SU-DHL-6 (cell line): ENCODE measurements at regions not wholly inside any gene's neighbourhood (a gene's known extent, or its start where the extent isn't known, plus 50 kb on each side); places are given as distances from the start of the nearest gene placed in this dataset.

Experiments used
- EZH2phosphoT487 ChIP-seq: fragments of 200-600 bp; sonication (generic), shearing (Covaris generic); conservative IDR thresholded peaks from 2 replicates; pipeline ENCODE4 v1.6.1; 2018; ENCODE audit warnings: mild to moderate bottlenecking, antibody characterized with exemption, low read length, moderate library complexity, mixed read lengths
- TF ChIP-seq, protein P1 (sequence below): fragments of 200-600 bp; sonication (generic); IDR thresholded peaks from one replicate; pipeline ENCODE4 v1.5.1; 2017; ENCODE audit warnings: antibody characterized with exemption, mild to moderate bottlenecking, low read length, moderate library complexity; ENCODE audit not compliant: insufficient read depth, poor library complexity, severe bottlenecking

DNA sequence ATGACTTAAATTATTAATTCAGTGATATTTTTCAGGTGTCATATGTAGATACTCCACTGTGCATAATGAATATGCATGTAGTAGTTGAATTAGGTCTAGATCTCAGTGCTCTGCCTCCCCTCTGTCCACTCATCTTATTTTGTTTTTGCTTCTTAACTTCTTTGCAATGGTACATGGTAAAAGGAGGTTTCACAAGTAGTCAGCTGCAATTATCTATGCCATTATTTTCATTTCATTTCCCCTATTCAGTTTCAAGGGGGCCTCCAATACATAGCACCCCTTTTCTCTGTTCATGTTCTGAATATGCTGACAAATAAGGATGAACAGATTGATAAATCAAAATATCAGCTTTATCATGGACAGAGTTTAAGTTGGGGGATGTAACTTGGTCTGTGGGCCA, 511.6 kb upstream of the ZNF608 start:
- TF ChIP-seq, protein P1, sequence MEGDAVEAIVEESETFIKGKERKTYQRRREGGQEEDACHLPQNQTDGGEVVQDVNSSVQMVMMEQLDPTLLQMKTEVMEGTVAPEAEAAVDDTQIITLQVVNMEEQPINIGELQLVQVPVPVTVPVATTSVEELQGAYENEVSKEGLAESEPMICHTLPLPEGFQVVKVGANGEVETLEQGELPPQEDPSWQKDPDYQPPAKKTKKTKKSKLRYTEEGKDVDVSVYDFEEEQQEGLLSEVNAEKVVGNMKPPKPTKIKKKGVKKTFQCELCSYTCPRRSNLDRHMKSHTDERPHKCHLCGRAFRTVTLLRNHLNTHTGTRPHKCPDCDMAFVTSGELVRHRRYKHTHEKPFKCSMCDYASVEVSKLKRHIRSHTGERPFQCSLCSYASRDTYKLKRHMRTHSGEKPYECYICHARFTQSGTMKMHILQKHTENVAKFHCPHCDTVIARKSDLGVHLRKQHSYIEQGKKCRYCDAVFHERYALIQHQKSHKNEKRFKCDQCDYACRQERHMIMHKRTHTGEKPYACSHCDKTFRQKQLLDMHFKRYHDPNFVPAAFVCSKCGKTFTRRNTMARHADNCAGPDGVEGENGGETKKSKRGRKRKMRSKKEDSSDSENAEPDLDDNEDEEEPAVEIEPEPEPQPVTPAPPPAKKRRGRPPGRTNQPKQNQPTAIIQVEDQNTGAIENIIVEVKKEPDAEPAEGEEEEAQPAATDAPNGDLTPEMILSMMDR: no peak
- TF ChIP-seq EZH2phosphoT487: no peak
